GM13977 (cell line): ENCODE measurements at regions not wholly inside any gene's neighbourhood (a gene's known extent, or its start where the extent isn't known, plus 50 kb on each side); places are given as distances from the start of the nearest gene placed in this dataset.

Source experiments
- DNase-seq: peaks from one replicate; pipeline ENCODE4 v3.0.0; 2012; ENCODE audit warnings: low spot score
- in situ Hi-C: fragments of 300-500 bp; cut with MboI; formaldehyde crosslinking; loops from one replicate; pipeline ENCODE4 v1.12.0; 2022; ENCODE audit warnings: low sequenced_read_pairs, low pct_unique_long_range_greater_than_20kb, mixed read lengths, inconsistent platforms; ENCODE audit not compliant: unreplicated experiment
- TF ChIP-seq, protein P1 (sequence below): IDR thresholded peaks from 2 replicates; pipeline ENCODE4 v1.5.1; 2012; ENCODE audit warnings: mild to moderate bottlenecking, control low read depth; ENCODE audit not compliant: insufficient read depth; ENCODE audit errors: extremely low read depth, missing control alignments

DNA sequence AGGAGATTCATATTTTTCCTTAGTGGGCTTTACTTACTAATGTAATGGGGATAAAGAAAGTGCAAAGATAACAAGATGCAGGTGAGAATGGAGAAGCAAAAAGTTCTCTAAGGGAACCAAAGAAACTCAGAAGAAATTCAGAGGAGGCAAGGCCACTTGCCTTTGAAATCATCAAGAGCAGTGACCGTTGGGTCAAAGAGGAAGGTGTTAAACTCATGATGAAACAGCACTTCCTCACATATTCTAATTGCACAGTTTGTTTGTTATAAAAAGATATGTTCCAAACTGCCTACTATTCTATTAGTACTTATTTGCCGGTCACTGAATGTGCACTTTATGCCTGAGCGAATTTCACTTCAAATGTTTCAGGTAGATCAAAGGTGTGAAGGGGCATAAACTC lies 975.1 kb downstream of the BCL11A start:
- DNase-seq = no peak
- TF ChIP-seq, protein P1, sequence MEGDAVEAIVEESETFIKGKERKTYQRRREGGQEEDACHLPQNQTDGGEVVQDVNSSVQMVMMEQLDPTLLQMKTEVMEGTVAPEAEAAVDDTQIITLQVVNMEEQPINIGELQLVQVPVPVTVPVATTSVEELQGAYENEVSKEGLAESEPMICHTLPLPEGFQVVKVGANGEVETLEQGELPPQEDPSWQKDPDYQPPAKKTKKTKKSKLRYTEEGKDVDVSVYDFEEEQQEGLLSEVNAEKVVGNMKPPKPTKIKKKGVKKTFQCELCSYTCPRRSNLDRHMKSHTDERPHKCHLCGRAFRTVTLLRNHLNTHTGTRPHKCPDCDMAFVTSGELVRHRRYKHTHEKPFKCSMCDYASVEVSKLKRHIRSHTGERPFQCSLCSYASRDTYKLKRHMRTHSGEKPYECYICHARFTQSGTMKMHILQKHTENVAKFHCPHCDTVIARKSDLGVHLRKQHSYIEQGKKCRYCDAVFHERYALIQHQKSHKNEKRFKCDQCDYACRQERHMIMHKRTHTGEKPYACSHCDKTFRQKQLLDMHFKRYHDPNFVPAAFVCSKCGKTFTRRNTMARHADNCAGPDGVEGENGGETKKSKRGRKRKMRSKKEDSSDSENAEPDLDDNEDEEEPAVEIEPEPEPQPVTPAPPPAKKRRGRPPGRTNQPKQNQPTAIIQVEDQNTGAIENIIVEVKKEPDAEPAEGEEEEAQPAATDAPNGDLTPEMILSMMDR = no peak
- in situ Hi-C loops = no loop called here

DNA sequence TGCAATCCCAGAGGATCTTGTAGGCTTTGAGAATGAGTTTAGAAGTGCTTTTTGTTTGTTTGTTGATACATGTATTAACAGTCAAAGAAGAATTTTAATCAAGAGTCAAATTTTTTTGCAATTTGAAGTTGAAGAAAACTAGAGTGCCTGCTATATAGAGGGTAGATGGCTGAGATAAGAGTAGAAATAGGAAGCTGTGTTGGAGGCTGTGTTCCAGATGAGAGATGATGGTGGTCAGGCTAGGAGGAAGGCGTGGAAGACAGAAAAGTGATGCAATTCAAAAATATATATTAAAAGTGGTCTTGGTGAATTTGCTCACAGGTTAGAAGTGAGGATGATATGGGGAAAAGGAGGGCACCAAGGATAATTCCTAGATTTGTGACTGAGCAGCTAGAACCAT lies 978.3 kb downstream of the BCL11A start:
- DNase-seq = no peak
- TF ChIP-seq, protein P1 = no peak
- in situ Hi-C loops = no loop called here

DNA sequence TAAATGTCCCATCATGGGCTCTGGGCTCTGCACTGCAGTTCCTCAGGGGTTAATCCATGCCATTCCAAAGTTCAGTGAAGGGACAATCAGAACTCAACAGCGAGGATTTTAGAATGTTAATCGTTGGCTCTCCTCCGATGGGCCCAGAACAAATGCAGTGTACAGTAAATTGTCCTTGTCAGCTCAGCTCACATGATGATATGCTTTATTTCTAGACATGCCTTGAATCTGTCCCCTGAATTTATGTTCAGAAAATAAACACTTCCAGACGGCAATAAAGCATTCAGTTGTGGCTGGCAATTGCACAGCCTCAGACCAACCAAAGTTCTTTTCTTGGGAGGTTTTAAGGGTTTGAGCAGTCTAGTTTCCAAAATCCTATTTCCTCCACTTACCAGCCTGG lies 981.2 kb downstream of the BCL11A start:
- DNase-seq = no peak
- in situ Hi-C loops = no loop called here
- TF ChIP-seq, protein P1 = no peak

DNA sequence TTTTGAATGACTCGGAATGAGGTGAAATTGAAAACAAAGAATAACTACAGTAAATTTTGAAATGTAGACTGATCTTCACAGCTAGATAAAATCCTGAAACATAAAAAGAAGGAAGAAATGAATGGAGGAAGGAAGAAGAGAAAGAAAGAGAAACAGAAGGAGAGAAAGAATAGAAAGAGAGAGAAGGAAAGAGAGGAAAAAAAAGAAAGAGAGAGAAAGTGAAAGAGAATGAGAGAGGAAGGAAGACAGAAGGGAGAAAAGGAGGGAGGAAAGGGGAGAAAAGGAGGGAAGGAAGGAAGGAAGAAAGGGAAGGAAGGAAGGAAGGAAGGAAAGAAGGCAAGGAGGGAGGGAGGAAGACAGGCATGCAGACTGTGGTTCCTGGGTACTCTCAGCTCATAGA lies 982.6 kb downstream of the BCL11A start:
- TF ChIP-seq, protein P1 = no peak
- no peak for DNase-seq
- in situ Hi-C loops = no loop called here

DNA sequence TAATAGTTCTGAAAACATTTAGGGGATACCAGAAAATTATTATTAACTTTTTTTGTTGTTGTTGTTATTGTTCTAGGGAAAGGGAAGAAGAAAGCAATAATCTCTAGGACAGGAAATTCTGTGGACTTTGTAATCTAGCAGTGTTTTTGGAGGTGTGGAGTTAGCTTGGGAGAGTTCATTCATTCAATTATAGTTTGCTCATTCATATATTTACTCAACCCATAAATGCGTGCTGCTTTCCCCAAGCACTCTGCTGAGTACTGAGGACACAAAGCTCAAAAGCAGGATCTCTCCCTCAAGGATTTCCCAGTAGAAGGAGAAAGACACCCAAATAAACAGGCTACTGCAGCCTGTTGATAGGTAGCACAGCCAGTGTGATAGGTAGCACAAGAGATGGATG lies 984.3 kb downstream of the BCL11A start:
- no peak for DNase-seq
- in situ Hi-C loops = no loop called here
- TF ChIP-seq, protein P1 = no peak

DNA sequence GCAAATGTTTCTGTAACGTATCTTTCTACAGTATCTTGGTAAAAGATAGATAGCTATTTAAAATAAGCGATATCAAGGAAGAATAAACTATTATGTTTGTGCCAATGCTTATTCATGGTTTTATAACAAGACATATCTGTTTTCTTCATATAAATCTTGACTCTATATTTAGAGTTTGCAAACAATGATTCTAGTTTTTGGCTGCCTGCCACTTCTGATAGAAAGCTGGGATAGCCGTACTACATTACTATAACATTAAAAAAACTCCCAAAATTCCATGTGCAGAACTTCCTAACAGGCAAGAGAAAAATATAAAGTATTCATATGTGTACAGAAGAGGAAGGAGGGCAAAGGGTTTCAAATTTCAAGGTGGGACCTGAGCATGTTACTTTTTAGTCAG lies 985.0 kb downstream of the BCL11A start:
- in situ Hi-C loops = no loop called here
- DNase-seq = no peak
- TF ChIP-seq, protein P1 = no peak

DNA sequence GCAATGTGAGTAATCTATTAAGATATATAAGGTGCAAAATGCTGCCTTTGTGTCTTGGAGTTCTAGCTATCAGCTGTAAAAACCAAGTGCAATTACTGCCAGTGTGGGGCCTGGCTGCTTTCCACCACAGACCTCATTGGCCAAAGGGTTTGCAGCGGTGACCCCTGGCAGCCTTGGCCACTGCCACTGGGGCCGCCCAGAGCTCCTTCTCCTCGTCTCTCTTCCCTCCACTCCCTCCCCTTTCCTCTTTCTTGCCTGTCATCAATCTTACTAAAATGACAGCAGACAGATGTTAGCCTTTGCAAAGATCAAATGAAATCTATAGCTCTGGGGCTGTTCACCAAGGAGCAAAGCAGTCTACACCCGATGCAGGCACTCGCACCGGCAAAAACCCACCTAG lies 986.3 kb downstream of the BCL11A start:
- TF ChIP-seq, protein P1 = no peak
- DNase-seq = no peak
- in situ Hi-C loops = no loop called here
